Kidney glomerular epithelial cell (primary cell): ENCODE measurements at regions not wholly inside any gene's neighbourhood (a gene's known extent, or its start where the extent isn't known, plus 50 kb on each side); places are given as distances from the start of the nearest gene placed in this dataset.

Experiments used
- DNase-seq: peaks from one replicate; lab custom pipeline; 2025; lab: John Stamatoyannopoulos, UW

DNA sequence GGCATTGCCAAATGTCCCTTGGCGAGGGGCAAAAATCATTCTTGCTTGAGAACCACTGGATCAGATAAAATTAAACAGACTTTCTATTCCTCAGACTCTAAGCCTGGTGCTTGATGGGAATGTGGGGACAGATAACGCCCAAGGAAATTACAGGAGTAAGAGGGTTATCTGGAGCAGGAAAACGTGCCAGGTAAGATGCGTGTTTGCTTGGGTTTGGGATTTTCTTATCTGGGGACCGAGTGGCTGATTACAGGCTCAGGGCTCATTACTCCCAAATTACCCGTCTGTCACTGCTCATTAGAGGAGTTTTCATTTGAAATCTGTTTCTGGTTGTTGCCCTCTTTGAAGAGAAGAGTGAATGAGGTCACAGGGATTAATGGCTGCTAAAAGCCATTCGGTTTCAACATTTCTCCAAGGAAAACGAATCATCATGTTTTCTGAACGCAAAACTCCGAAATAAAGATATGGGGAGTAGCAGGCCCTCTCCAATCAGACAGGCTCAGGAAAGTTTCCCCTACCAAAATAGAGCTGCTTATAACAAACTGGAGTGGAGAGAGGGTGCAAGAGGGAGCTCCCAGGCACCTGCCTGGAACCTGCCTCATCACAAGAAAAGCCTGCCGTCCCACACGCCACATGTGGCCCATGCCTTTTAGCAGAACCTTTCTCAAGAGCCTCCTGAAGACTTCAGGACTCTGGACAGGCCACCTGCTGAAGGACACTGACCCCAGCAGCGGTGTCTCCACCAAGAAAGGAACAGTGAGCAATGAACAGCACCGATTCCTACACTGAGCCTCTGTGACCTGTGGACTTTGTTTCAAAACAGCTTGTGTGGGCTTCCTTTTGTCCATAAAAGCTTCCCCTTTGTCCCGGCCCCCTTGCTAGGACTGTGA is 136.4 kb downstream of the ICE1 start:
- no peak for DNase-seq

DNA sequence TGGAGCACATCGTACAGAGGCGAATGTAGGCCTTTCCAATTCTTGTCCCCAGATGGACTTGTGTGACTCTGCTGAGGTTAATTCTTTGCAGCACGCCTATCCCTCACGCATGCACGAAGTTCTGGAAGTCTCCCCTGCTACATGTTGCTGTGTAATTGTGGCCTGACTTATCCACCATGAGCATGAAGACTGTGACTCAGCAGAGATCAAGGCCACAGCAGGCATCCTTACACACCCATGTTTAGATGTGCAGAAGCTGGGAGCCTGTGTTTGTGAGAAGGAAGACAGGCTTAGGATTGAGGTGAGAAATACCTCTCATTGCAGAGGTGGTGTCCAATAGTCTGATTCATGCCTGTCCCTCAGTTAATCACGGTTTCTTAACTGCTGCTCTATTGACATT is 135.6 kb downstream of the ICE1 start:
- no peak for DNase-seq

DNA sequence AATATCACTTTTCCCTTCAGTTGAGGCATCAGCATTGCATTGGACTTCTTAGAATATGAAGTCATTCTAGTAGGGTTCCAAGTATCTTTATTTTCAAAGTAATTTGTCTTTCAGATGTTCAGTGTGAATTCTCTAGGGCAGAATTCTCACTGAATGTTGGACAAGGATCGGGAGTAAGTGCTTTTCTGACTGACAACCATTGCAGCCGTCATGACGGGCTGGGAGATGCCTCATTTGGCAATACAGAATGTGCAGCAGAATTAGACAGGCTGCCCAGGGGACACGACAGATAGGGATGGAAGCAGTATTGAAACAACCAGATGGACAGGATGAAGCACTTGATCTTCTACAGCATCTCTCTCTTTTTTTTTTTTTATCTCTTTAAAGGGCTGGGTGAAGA is 129.0 kb downstream of the ICE1 start:
- no peak for DNase-seq

DNA sequence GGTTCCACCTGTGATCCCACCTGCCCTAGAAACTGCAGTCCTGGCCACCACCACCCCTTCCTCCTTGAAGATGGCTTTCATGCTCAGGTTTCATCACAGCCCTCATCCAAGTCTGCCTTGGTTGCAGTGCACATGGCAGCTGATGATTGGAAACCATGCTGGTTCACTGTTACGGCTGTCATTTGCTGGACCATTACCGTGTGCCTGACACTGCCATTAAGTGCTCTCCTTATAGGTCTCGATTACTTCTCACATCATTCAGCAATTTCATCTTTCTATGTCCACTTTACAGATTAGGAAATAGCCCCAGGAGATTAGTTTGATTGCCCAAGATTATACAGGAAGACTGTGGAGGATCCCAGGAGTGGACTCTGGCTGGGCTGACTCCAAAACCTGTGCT is 123.9 kb downstream of the ICE1 start:
- no peak for DNase-seq

DNA sequence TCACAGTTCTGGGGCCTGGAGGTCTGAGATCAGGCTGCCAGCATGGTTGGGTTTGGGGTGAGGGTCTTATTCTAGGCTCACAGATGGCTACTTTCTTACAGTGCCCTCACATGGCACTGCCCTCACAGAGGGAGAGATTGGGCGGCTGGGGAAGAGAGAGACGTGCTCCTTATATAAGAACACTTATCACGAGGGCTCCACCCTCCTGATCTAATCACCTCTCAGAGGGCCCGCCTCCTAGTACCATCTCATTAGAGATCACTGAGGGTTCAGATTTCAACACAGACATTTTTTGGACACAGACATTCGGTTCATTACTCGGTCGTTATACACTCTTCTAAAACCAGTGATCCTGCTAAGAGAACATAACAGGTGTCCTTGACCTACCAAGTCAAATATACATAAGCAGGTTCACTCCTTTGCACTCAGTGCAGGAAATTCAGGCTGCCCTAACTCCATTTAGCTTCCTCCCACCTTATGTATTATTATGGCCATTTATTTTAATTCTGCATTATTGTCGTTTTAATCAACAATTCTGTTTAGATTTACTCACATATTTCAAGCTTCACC is 121.7 kb downstream of the ICE1 start:
- no peak for DNase-seq

DNA sequence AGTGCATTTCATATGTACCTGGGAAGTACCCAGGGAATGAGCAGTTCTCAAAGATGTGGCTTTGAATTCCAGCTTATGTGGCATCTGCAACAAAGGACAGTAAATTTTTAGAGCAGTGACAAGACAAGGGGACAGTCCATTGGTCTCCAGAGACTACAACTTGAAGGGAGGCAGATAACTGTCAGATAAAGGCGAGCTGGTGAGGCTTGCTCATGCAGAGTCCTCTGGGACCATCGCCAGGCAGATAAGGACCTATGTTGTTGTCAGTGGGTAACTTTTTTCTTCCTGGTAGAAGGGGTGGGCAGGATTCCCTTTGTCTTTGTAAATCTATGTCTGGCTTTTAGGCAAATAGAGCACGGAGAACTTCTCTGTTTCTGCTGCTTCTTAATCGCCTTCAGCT is 120.2 kb downstream of the ICE1 start:
- DNase-seq, result no peak

DNA sequence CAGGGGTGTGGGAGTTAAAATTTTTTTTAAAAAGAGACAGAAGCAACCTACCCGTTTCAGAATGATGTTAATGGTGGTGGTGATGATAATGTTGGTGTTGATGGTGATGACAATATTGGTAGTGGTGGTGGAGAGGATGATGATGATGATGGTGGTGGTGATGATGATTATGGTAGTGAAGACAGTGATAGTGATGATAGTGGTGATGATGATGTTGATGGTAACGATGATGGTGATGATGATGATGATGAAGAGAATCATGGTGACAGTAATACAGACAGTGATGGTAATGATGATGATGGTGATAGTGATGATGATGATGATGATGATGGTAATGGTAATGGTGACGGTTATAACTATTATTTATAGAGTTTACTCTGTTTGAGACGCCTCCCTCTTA is 117.6 kb downstream of the ICE1 start:
- DNase-seq, result no peak
